ENCODE measurements at regions not wholly inside any gene's neighbourhood (a gene's known extent, or its start where the extent isn't known, plus 50 kb on each side); places are given as distances from the start of the nearest gene placed in this dataset.

- no peak overlapping the region for H3K27ac ChIP-seq
- DNase-seq (ENCODE audit: low spot score): no peak
- CTCF ChIA-PET: interaction anchor here (0.7 kb wide), 1 partner anchor 108 kb away, joined by 4 read pairs; no protein-coding TSS in a partner anchor
- POLR2A ChIA-PET (ENCODE audit: low non-redundant PET): no interaction called here
- TF ChIP-seq, protein P1, sequence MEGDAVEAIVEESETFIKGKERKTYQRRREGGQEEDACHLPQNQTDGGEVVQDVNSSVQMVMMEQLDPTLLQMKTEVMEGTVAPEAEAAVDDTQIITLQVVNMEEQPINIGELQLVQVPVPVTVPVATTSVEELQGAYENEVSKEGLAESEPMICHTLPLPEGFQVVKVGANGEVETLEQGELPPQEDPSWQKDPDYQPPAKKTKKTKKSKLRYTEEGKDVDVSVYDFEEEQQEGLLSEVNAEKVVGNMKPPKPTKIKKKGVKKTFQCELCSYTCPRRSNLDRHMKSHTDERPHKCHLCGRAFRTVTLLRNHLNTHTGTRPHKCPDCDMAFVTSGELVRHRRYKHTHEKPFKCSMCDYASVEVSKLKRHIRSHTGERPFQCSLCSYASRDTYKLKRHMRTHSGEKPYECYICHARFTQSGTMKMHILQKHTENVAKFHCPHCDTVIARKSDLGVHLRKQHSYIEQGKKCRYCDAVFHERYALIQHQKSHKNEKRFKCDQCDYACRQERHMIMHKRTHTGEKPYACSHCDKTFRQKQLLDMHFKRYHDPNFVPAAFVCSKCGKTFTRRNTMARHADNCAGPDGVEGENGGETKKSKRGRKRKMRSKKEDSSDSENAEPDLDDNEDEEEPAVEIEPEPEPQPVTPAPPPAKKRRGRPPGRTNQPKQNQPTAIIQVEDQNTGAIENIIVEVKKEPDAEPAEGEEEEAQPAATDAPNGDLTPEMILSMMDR (conservative IDR thresholded peaks at IDR 0.05; ENCODE audit: low read depth): no peak
Measured at GRCh38 chr7:25520516-25520915, 292.2 kb upstream of the NPVF start.

DNA sequence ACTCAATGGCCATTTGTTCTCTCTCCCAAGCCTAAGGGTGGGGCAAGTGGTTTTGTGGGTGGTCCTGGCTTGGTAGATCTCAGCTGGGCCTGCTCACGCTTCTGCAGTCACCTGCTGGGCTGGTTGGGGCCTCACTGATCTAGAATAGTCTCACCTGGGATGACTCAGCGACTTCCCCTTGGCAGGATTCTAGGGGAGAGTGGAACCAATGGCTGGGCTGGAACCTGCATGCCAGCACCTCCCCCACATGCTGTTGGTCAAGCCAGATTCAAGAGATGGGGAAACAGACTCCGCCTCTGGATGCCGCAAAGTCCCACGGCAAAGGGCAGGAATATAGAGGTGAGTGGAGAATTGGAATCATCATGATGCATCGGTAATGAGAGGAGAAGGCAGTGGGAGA is 292.9 kb upstream of the NPVF start:
- POLR2A ChIA-PET (ENCODE audit: low non-redundant PET): no interaction called here
- CTCF ChIA-PET: no interaction called here
- H3K27ac ChIP-seq: no peak overlapping the region
- TF ChIP-seq, protein P1 (conservative IDR thresholded peaks at IDR 0.05; ENCODE audit: low read depth): no peak
- DNase-seq (ENCODE audit: low spot score): no peak

DNA sequence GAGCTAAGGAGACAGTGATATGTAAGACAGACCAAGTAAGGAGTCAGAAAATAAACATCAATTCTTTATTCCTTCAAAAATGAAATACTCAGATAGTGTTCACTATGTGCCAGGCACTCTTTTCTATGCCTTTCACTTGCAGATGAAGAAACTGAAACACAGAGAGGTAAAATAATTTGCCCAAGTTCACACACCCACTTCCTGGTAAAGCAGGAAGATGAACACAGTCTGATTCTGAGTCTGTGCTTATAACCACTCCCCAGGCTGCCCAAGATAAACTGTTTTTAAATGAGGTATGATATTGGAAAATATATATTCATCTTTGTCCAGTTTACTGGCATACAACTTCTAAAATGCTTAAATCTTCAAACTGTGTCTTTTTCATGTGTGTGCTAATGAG is 294.4 kb upstream of the NPVF start:
- DNase-seq (ENCODE audit: low spot score): no peak
- TF ChIP-seq, protein P1 (conservative IDR thresholded peaks at IDR 0.05; ENCODE audit: low read depth): no peak
- no peak overlapping the region for H3K27ac ChIP-seq
- ChIA-PET CTCF (no interaction called here), POLR2A (ENCODE audit: low non-redundant PET) (no interaction called here)

DNA sequence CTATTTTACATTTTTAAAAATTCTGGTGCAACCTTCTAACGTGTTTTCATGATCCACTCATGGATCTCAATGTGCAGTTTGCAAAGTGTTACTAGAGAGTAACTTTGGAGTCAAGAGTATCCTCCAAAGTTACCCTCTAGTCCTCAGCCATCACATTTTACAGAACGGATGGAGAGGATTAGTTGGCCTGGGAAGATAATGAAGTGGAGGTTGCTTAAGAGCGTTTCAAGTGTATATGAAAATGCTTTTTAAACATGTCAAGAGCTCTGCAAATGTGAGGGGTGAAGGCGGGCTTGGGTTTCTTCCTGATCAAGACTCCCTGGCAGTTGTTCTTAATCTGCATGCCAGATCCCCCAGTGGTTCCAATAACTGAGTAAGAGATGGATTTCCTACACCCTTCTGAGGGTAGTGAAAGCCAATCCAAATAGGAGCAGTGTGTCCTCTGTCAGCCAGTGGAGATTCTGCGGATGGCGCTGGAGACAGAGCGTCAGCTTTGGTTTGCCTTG is 299.4 kb upstream of the NPVF start:
- no peak for DNase-seq (ENCODE audit: low spot score)
- TF ChIP-seq, protein P1 (conservative IDR thresholded peaks at IDR 0.05; ENCODE audit: low read depth): no peak
- ChIA-PET CTCF (interaction anchor here (0.9 kb wide), 1 partner anchor 56 kb away, joined by 4 read pairs; no protein-coding TSS in a partner anchor), POLR2A (ENCODE audit: low non-redundant PET) (no interaction called here)
- H3K27ac ChIP-seq: no peak overlapping the region

DNA sequence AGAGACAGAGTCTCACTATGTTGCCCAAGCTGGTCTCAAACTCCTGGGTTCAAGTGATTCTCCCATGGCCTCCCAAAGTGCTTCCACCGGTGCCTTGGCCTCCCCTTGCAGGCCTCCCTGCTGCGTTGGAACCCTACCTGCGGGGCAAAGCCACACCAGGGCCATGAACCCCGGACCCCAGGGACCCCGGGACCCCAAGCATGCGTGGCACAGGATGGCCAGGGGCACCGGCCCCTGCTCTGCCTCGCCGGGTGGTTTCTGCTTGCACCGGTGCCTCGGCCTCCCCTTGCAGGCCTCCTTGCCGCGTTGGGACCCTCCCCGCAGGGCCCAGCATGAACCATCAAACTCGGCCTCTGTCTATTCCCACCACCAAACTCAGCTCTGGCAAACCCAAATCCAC is 301.0 kb upstream of the NPVF start:
- TF ChIP-seq, protein P1 (conservative IDR thresholded peaks at IDR 0.05; ENCODE audit: low read depth): no peak
- no peak overlapping the region for H3K27ac ChIP-seq
- no peak for DNase-seq (ENCODE audit: low spot score)
- ChIA-PET POLR2A (ENCODE audit: low non-redundant PET) (no interaction called here), CTCF (no interaction called here)

DNA sequence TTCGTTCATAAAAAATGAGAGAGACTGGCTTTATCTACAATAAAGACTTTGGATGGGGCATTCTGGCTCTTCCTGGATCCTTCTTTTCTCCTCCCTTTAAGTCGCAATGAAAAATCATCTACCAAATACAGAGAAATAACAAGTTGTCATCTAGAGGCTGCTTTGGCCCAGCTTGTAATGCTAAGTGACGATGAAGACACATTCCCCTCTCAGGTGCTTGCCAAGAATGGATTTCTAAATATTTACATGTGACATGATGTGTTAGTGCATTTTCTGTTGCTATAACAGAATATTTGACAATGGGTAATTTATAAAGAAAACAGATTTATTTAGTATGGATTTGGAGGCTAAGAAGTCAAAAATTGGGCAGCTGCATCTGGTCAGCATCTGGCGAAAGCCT is 308.6 kb upstream of the NPVF start:
- DNase-seq (ENCODE audit: low spot score): no peak
- ChIA-PET CTCF (no interaction called here), POLR2A (ENCODE audit: low non-redundant PET) (no interaction called here)
- TF ChIP-seq, protein P1 (conservative IDR thresholded peaks at IDR 0.05; ENCODE audit: low read depth): no peak
- no peak overlapping the region for H3K27ac ChIP-seq

All from RWPE1 (cell line).